ENCODE measurements at regions not wholly inside any gene's neighbourhood (a gene's known extent, or its start where the extent isn't known, plus 50 kb on each side); places are given as distances from the start of the nearest gene placed in this dataset.

GRCh38 chr3:189395825-189396224, 224.1 kb downstream of the TPRG1 start:
- TF ChIP-seq CTCF (IDR thresholded peaks at IDR 0.05; ENCODE audit: low read depth, low read length, missing input control) (no peak), YY1 (IDR thresholded peaks at IDR 0.05) (no peak), JUND (IDR thresholded peaks at IDR 0.05) (no peak), FOXA2 (IDR thresholded peaks at IDR 0.05) (no peak), SP1 (IDR thresholded peaks at IDR 0.05) (no peak), RAD21 (IDR thresholded peaks at IDR 0.05) (no peak), GABPA (IDR thresholded peaks at IDR 0.05 in 1 of 2, conservative IDR thresholded peaks at IDR 0.05 in 1 of 2) (no peak), EGR1 (IDR thresholded peaks at IDR 0.05; ENCODE audit: low read depth in 2 of 2) (no peak)
- TF ChIP-seq, protein P1, sequence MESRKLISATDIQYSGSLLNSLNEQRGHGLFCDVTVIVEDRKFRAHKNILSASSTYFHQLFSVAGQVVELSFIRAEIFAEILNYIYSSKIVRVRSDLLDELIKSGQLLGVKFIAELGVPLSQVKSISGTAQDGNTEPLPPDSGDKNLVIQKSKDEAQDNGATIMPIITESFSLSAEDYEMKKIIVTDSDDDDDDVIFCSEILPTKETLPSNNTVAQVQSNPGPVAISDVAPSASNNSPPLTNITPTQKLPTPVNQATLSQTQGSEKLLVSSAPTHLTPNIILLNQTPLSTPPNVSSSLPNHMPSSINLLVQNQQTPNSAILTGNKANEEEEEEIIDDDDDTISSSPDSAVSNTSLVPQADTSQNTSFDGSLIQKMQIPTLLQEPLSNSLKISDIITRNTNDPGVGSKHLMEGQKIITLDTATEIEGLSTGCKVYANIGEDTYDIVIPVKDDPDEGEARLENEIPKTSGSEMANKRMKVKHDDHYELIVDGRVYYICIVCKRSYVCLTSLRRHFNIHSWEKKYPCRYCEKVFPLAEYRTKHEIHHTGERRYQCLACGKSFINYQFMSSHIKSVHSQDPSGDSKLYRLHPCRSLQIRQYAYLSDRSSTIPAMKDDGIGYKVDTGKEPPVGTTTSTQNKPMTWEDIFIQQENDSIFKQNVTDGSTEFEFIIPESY (IDR thresholded peaks at IDR 0.05), result no peak
- TF ChIP-seq, protein P2, sequence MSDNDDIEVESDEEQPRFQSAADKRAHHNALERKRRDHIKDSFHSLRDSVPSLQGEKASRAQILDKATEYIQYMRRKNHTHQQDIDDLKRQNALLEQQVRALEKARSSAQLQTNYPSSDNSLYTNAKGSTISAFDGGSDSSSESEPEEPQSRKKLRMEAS (IDR thresholded peaks at IDR 0.05), result no peak

Measured in liver (tissue), 3 donors.